HG03378 (cell line): ENCODE measurements at regions not wholly inside any gene's neighbourhood (a gene's known extent, or its start where the extent isn't known, plus 50 kb on each side); places are given as distances from the start of the nearest gene placed in this dataset.
"Not testable (repeated sequence)": the region's sequence is repeated elsewhere in the genome, so short reads cannot be mapped to it uniquely, and the experiment has no call there.

ENCODE experiments used
- ATAC-seq: cut with Tn5 transposase; IDR thresholded peaks from one replicate; pipeline ENCODE4 v1.9.1; 2021; ENCODE audit warnings: mild to moderate bottlenecking, moderate library complexity; ENCODE audit not compliant: unreplicated experiment

- ATAC-seq: no peak
These were observed 949.7 kb upstream of the NUDT12 start for GRCh38 chr5:104512063-104512825.

GRCh38 chr5:104498281-104498680 lies 935.7 kb upstream of the NUDT12 start:
- ATAC-seq: no peak

- ATAC-seq: no peak
These were observed 931.5 kb upstream of the NUDT12 start for GRCh38 chr5:104494083-104494482.

- ATAC-seq: no peak
These were observed 910.2 kb upstream of the NUDT12 start for GRCh38 chr5:104472811-104473210.

GRCh38 chr5:104456122-104456521 lies 893.5 kb upstream of the NUDT12 start:
- ATAC-seq: no peak

- no peak for ATAC-seq
These were observed 890.0 kb upstream of the NUDT12 start for GRCh38 chr5:104452550-104452949.

- ATAC-seq: not testable (repeated sequence)
These were observed 889.3 kb upstream of the NUDT12 start for GRCh38 chr5:104451911-104452310.

GRCh38 chr5:104444656-104445055 lies 882.1 kb upstream of the NUDT12 start:
- no peak for ATAC-seq

GRCh38 chr5:104443706-104444105 lies 881.1 kb upstream of the NUDT12 start:
- no peak for ATAC-seq

GRCh38 chr5:104431981-104432380 lies 869.4 kb upstream of the NUDT12 start:
- ATAC-seq: no peak

GRCh38 chr5:104431002-104431620 lies 868.5 kb upstream of the NUDT12 start:
- no peak for ATAC-seq

GRCh38 chr5:104429911-104430310 lies 867.3 kb upstream of the NUDT12 start:
- no peak for ATAC-seq

GRCh38 chr5:104421431-104421830 lies 858.8 kb upstream of the NUDT12 start:
- ATAC-seq: no peak

GRCh38 chr5:104418056-104418455 lies 855.5 kb upstream of the NUDT12 start:
- no peak for ATAC-seq

- peak; percentile 56 for ATAC-seq
These were observed 850.2 kb upstream of the NUDT12 start for GRCh38 chr5:104412649-104413240.

GRCh38 chr5:104400941-104401340 lies 838.4 kb upstream of the NUDT12 start:
- no peak for ATAC-seq

GRCh38 chr5:104385906-104386305 lies 823.3 kb upstream of the NUDT12 start:
- no peak for ATAC-seq

GRCh38 chr5:104375345-104375744 lies 812.8 kb upstream of the NUDT12 start:
- ATAC-seq: no peak

GRCh38 chr5:104372796-104373195 lies 810.2 kb upstream of the NUDT12 start:
- ATAC-seq: no peak

GRCh38 chr5:104372376-104372775 lies 809.8 kb upstream of the NUDT12 start:
- no peak for ATAC-seq

- no peak for ATAC-seq
These were observed 807.9 kb upstream of the NUDT12 start for GRCh38 chr5:104370523-104370922.

GRCh38 chr5:104367978-104368377 lies 805.4 kb upstream of the NUDT12 start:
- ATAC-seq: no peak
